HEK293 (cell line): ENCODE measurements at regions not wholly inside any gene's neighbourhood (a gene's known extent, or its start where the extent isn't known, plus 50 kb on each side); places are given as distances from the start of the nearest gene placed in this dataset.

Experiments used
- MYNN ChIP-seq: fragments of 450-650 bp; formaldehyde crosslinking; IDR thresholded peaks from 2 replicates; pipeline ENCODE4 v1.5.1; 2016; ENCODE audit warnings: missing biosample characterization, missing genetic modification characterization, borderline replicate concordance
- PBX3 ChIP-seq: sonication (generic); formaldehyde crosslinking; IDR thresholded peaks from 2 replicates; pipeline ENCODE4 v1.8.1; 2022; ENCODE audit warnings: mild to moderate bottlenecking, moderate library complexity, missing genetic modification reagents
- PRDM1 ChIP-seq: fragments of 450-650 bp; formaldehyde crosslinking; IDR thresholded peaks from 2 replicates; pipeline ENCODE4; 2016; ENCODE audit warnings: missing biosample characterization, missing genetic modification characterization
- RBAK ChIP-seq: fragments of 450-650 bp; formaldehyde crosslinking; IDR thresholded peaks from 2 replicates; pipeline ENCODE4 v1.5.1; 2016; ENCODE audit warnings: missing biosample characterization, missing genetic modification characterization
- REPIN1 ChIP-seq: fragments of 450-650 bp; formaldehyde crosslinking; IDR thresholded peaks from 2 replicates; pipeline ENCODE4 v1.5.1; 2017; ENCODE audit warnings: missing biosample characterization, missing genetic modification characterization, low read depth
- SCRT2 ChIP-seq: fragments of 450-650 bp; formaldehyde crosslinking; IDR thresholded peaks from 2 replicates; pipeline ENCODE4 v1.5.1; 2016; ENCODE audit warnings: missing biosample characterization, missing genetic modification characterization
- WT1 ChIP-seq: fragments of 450-650 bp; formaldehyde crosslinking; IDR thresholded peaks from 2 replicates; pipeline ENCODE4 v1.5.1; 2016; ENCODE audit warnings: missing biosample characterization, missing genetic modification characterization
- ZBTB21 ChIP-seq: fragments of 450-650 bp; formaldehyde crosslinking; IDR thresholded peaks from 2 replicates; pipeline ENCODE4 v1.5.1; 2017; ENCODE audit warnings: missing biosample characterization, missing genetic modification characterization
- ZEB2 ChIP-seq: fragments of 450-650 bp; formaldehyde crosslinking; IDR thresholded peaks from 2 replicates; pipeline ENCODE4 v1.5.1; 2016; ENCODE audit warnings: missing biosample characterization, missing genetic modification characterization
- ZFHX2 ChIP-seq: fragments of 450-650 bp; formaldehyde crosslinking; conservative IDR thresholded peaks from 2 replicates; pipeline ENCODE4 v1.5.1; 2016; ENCODE audit warnings: missing biosample characterization, missing genetic modification characterization
- ZFP37 ChIP-seq: fragments of 450-650 bp; formaldehyde crosslinking; IDR thresholded peaks from 2 replicates; pipeline ENCODE4 v1.5.1; 2016; ENCODE audit warnings: missing biosample characterization, missing genetic modification characterization
- ZIC2 ChIP-seq: fragments of 450-650 bp; formaldehyde crosslinking; IDR thresholded peaks from 2 replicates; pipeline ENCODE4 v1.5.1; 2016; ENCODE audit warnings: missing biosample characterization, missing genetic modification characterization
- ZNF132 ChIP-seq: fragments of 450-650 bp; formaldehyde crosslinking; IDR thresholded peaks from 2 replicates; pipeline ENCODE4 v1.5.1; 2017; ENCODE audit warnings: missing biosample characterization, missing genetic modification characterization, borderline replicate concordance
- ZNF148 ChIP-seq: fragments of 450-650 bp; formaldehyde crosslinking; IDR thresholded peaks from 2 replicates; pipeline ENCODE4 v1.5.0; 2017; ENCODE audit warnings: missing biosample characterization, missing genetic modification characterization, borderline replicate concordance
- ZNF155 ChIP-seq: fragments of 450-650 bp; formaldehyde crosslinking; IDR thresholded peaks from 2 replicates; pipeline ENCODE4 v1.5.1; 2016; ENCODE audit warnings: missing biosample characterization, missing genetic modification characterization
- ZNF174 ChIP-seq: fragments of 450-650 bp; formaldehyde crosslinking; IDR thresholded peaks from 2 replicates; pipeline ENCODE4 v1.5.0; 2017; ENCODE audit warnings: missing biosample characterization, mild to moderate bottlenecking, missing genetic modification characterization
- ZNF248 ChIP-seq: fragments of 450-650 bp; formaldehyde crosslinking; IDR thresholded peaks from 2 replicates; pipeline ENCODE4 v1.5.1; 2017; ENCODE audit warnings: missing biosample characterization, missing genetic modification characterization
- ZNF280C ChIP-seq: fragments of 450-650 bp; formaldehyde crosslinking; IDR thresholded peaks from 2 replicates; pipeline ENCODE4 v1.5.1; 2016; ENCODE audit warnings: missing biosample characterization, missing genetic modification characterization
- ZNF350 ChIP-seq: fragments of 450-650 bp; formaldehyde crosslinking; IDR thresholded peaks from 2 replicates; pipeline ENCODE4 v1.5.0; 2017; ENCODE audit warnings: missing biosample characterization, mild to moderate bottlenecking, missing genetic modification characterization
- ZNF416 ChIP-seq: fragments of 450-650 bp; formaldehyde crosslinking; IDR thresholded peaks from 2 replicates; pipeline ENCODE4 v1.5.1; 2016; ENCODE audit warnings: missing biosample characterization, missing genetic modification characterization
- ZNF433 ChIP-seq: fragments of 450-650 bp; formaldehyde crosslinking; IDR thresholded peaks from 2 replicates; pipeline ENCODE4 v1.5.1; 2016; ENCODE audit warnings: missing biosample characterization, missing genetic modification characterization, low read depth
- ZNF449 ChIP-seq: fragments of 450-650 bp; formaldehyde crosslinking; IDR thresholded peaks from 2 replicates; pipeline ENCODE4 v1.5.1; 2017; ENCODE audit warnings: missing biosample characterization, mild to moderate bottlenecking, missing genetic modification characterization, moderate library complexity
- ZNF530 ChIP-seq: fragments of 450-650 bp; formaldehyde crosslinking; IDR thresholded peaks from 2 replicates; pipeline ENCODE4 v1.5.1; 2016; ENCODE audit warnings: low read depth, missing biosample characterization, missing genetic modification characterization
- ZNF623 ChIP-seq: fragments of 450-650 bp; formaldehyde crosslinking; IDR thresholded peaks from 2 replicates; pipeline ENCODE4 v1.5.1; 2016; ENCODE audit warnings: missing biosample characterization, missing genetic modification characterization
- ZNF626 ChIP-seq: fragments of 450-650 bp; sonication (Bioruptor Pico); formaldehyde crosslinking; IDR thresholded peaks from 2 replicates; pipeline ENCODE4 v1.5.1; 2018; ENCODE audit warnings: missing biosample characterization, missing genetic modification characterization, inconsistent platforms
- ZNF677 ChIP-seq: fragments of 450-650 bp; IDR thresholded peaks from 2 replicates; pipeline ENCODE4 v1.5.0; 2018; ENCODE audit warnings: missing biosample characterization, mild to moderate bottlenecking, missing genetic modification characterization, moderate library complexity
- ZNF701 ChIP-seq: fragments of 450-650 bp; formaldehyde crosslinking; IDR thresholded peaks from 2 replicates; pipeline ENCODE4 v1.5.1; 2016; ENCODE audit warnings: missing biosample characterization, missing genetic modification characterization
- ZNF747 ChIP-seq: fragments of 450-650 bp; formaldehyde crosslinking; IDR thresholded peaks from 2 replicates; pipeline ENCODE4 v1.5.1; 2016; ENCODE audit warnings: missing biosample characterization, missing genetic modification characterization
- ZNF830 ChIP-seq: fragments of 450-650 bp; IDR thresholded peaks from 2 replicates; pipeline ENCODE4 v1.5.0; 2018; ENCODE audit warnings: missing biosample characterization, missing genetic modification characterization, low read depth, mild to moderate bottlenecking, moderate library complexity
- TF ChIP-seq, protein P1 (sequence below): fragments of 450-650 bp; formaldehyde crosslinking; IDR thresholded peaks from 2 replicates; pipeline ENCODE4 v1.5.1; 2016; ENCODE audit warnings: missing biosample characterization, missing genetic modification characterization
- TF ChIP-seq, protein P2 (sequence below): fragments of 450-650 bp; formaldehyde crosslinking; IDR thresholded peaks from 2 replicates; pipeline ENCODE4 v1.5.1; 2016; ENCODE audit warnings: missing biosample characterization, missing genetic modification characterization

- TF ChIP-seq ZNF148 (tag by site-specific recombination) (no peak), WT1 (tag by site-specific recombination) (no peak), ZNF416 (tag by site-specific recombination) (no peak), ZNF677 (tag by site-specific recombination) (no peak), ZNF623 (tag by site-specific recombination) (no peak), ZNF747 (tag by site-specific recombination) (no peak), ZIC2 (no peak), ZFHX2 (tag by site-specific recombination) (peak; percentile 93), ZBTB21 (0 out of 2 replicates have a peak, but pooled peaks have one; percentile 29), MYNN (tag by site-specific recombination) (no peak), ZNF830 (tag by site-specific recombination) (no peak), RBAK (no peak; the same call in 1 of the 2 replicates), ZNF248 (no peak), ZNF701 (no peak), PRDM1 (tag by site-specific recombination) (no peak), ZEB2 (tag by site-specific recombination) (peak; percentile 70), ZNF449 (tag by site-specific recombination) (no peak), REPIN1 (tag by site-specific recombination) (no peak), ZNF350 (no peak), ZNF530 (tag by site-specific recombination) (no peak), PBX3 (no peak), ZNF174 (tag by site-specific recombination) (no peak), ZFP37 (tag by site-specific recombination) (no peak), ZNF155 (tag by site-specific recombination) (no peak), SCRT2 (no peak), ZNF132 (no peak), ZNF280C (tag by site-specific recombination) (no peak), ZNF626 (tag by site-specific recombination) (no peak), ZNF433 (tag by site-specific recombination) (no peak)
- TF ChIP-seq, protein P1, sequence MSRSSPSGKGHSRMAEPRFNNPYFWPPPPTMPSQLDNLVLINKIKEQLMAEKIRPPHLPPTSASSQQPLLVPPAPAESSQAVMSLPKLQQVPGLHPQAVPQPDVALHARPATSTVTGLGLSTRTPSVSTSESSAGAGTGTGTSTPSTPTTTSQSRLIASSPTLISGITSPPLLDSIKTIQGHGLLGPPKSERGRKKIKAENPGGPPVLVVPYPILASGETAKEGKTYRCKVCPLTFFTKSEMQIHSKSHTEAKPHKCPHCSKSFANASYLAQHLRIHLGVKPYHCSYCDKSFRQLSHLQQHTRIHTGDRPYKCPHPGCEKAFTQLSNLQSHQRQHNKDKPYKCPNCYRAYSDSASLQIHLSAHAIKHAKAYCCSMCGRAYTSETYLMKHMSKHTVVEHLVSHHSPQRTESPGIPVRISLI (tag by site-specific recombination), result no peak
- TF ChIP-seq, protein P2, sequence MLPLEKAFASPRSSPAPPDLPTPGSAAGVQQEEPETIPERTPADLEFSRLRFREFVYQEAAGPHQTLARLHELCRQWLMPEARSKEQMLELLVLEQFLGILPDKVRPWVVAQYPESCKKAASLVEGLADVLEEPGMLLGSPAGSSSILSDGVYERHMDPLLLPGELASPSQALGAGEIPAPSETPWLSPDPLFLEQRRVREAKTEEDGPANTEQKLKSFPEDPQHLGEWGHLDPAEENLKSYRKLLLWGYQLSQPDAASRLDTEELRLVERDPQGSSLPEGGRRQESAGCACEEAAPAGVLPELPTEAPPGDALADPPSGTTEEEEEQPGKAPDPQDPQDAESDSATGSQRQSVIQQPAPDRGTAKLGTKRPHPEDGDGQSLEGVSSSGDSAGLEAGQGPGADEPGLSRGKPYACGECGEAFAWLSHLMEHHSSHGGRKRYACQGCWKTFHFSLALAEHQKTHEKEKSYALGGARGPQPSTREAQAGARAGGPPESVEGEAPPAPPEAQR (tag by site-specific recombination), result no peak
These were observed 149.3 kb upstream of the SHH start (continued) for GRCh38 chr7:155961241-155962190.
